K562 (cell line): ENCODE measurements at regions not wholly inside any gene's neighbourhood (a gene's known extent, or its start where the extent isn't known, plus 50 kb on each side); places are given as distances from the start of the nearest gene placed in this dataset.

Experiments used
- ARID3A ChIP-seq: IDR thresholded peaks from 2 replicates; pipeline ENCODE4 v1.6.1; 2012; ENCODE audit warnings: low read depth, low read length, improper control_type of control experiment, borderline replicate concordance
- CREM ChIP-seq: IDR thresholded peaks from 2 replicates; pipeline ENCODE4 v1.6.1; 2014; ENCODE audit warnings: antibody characterized with exemption, low read depth
- DNMT1 ChIP-seq: fragments of 450-650 bp; IDR thresholded peaks from 2 replicates; pipeline ENCODE4 v1.6.1; 2016; ENCODE audit warnings: antibody characterized with exemption, mild to moderate bottlenecking
- EGR1 ChIP-seq: fragments of 450-650 bp; conservative IDR thresholded peaks from 2 replicates; pipeline ENCODE4 v1.6.1; 2017; ENCODE audit warnings: mild to moderate bottlenecking
- ID3 ChIP-seq, 2 experiments: fragments of 250-450 bp in 1 of 2; fragments of 450-650 bp in 1 of 2; sonication (Bioruptor Pico) in 1 of 2; IDR thresholded peaks; 2 replicates each; pipeline versions ENCODE4 v1.6.1 to v1.8.0; 2016 to 2021; ENCODE audit warnings: mild to moderate bottlenecking in 2 of 2, moderate library complexity in 2 of 2, missing compliant biosample characterization in 1 of 2, missing genetic modification characterization in 1 of 2
- ILF3 ChIP-seq: fragments of 450-650 bp; IDR thresholded peaks from 2 replicates; pipeline ENCODE4 v1.6.1; 2018; ENCODE audit warnings: antibody characterized with exemption, mild to moderate bottlenecking, moderate library complexity, borderline replicate concordance
- KDM2B ChIP-seq: fragments of 250-450 bp; sonication (Bioruptor Pico); IDR thresholded peaks from 2 replicates; pipeline ENCODE4 v1.8.0; 2021; ENCODE audit warnings: mild to moderate bottlenecking, moderate library complexity
- NFIX ChIP-seq: fragments of 250-450 bp; sonication (Bioruptor Pico); IDR thresholded peaks from 2 replicates; pipeline ENCODE4 v1.4.0; 2020; ENCODE audit warnings: low read depth, mild to moderate bottlenecking, moderate library complexity
- NONO ChIP-seq, 2 experiments: fragments of 200-400 bp in 1 of 2; fragments of 450-650 bp in 1 of 2; formaldehyde crosslinking in 1 of 2; IDR thresholded peaks; 2 replicates each; pipeline ENCODE4 v1.6.1; 2017; ENCODE audit warnings: low read depth in 2 of 2, mild to moderate bottlenecking in 2 of 2, moderate library complexity in 2 of 2, low read length in 1 of 2
- ZNF143 ChIP-seq: sonication (generic); formaldehyde crosslinking; IDR thresholded peaks from 2 replicates; pipeline ENCODE4 v1.9.0; 2022; ENCODE audit warnings: mild to moderate bottlenecking, missing genetic modification reagents
- ZNF518B ChIP-seq: fragments of 250-450 bp; sonication (Bioruptor Pico); IDR thresholded peaks from 2 replicates; pipeline ENCODE4 v1.5.0; 2021; ENCODE audit warnings: mild to moderate bottlenecking, moderate library complexity
- ZNF583 ChIP-seq: fragments of 250-450 bp; sonication (Bioruptor Pico); IDR thresholded peaks from 2 replicates; pipeline ENCODE4 v1.4.0; 2020

GRCh38 chr2:45089554-45090261 is 80.5 kb upstream of the SIX2 start (continued):
- no peak for TF ChIP-seq ID3 (CRISPR knock-in tag; IDR thresholded peaks at IDR 0.05)
- TF ChIP-seq ID3 (tag; IDR thresholded peaks at IDR 0.05), result no peak
- TF ChIP-seq DNMT1, result no peak
- no peak for TF ChIP-seq ZNF143 (CRISPR knock-in tag)
- no peak for TF ChIP-seq ILF3
- TF ChIP-seq ZNF583 (CRISPR knock-in tag), result no peak
- TF ChIP-seq NONO (IDR thresholded peaks at IDR 0.05; ENCODE audit: low read depth in 2 of 2, low read length in 1 of 2), result no peak
- no peak for TF ChIP-seq ZNF518B
- TF ChIP-seq CREM, result no peak
- TF ChIP-seq KDM2B (CRISPR knock-in tag), result no peak
- no peak for TF ChIP-seq NFIX (CRISPR knock-in tag)
- TF ChIP-seq EGR1, result no peak
- no peak for TF ChIP-seq ARID3A
